Breast epithelium (tissue), 4 donors: ENCODE measurements at regions not wholly inside any gene's neighbourhood (a gene's known extent, or its start where the extent isn't known, plus 50 kb on each side); places are given as distances from the start of the nearest gene placed in this dataset.
A peak's percentile ranks its signal among the peaks of the same experiment; 100 is the strongest.

ENCODE experiments used
- DNase-seq, 2 donors: peaks; one replicate each; pipeline ENCODE4 v3.0.0-alpha.2; 2019; ENCODE audit warnings: low spot score in 2 of 2
- H3K27ac ChIP-seq, 2 donors: fragments of 200-600 bp; sonication (generic) in 1 of 2; one replicate each; pipeline ENCODE4 v1.5.1; 2016 to 2019; ENCODE audit warnings: mild to moderate bottlenecking in 1 of 2
- H3K27me3 ChIP-seq, 2 donors: fragments of 200-600 bp; sonication (generic) in 1 of 2; one replicate each; pipeline versions ENCODE4 v1.5.1 to v1.6.0; 2017 to 2019; ENCODE audit warnings: control low read depth in 1 of 2, mild to moderate bottlenecking in 1 of 2
- H3K36me3 ChIP-seq: fragments of 200-600 bp; one replicate; pipeline ENCODE4 v1.5.1; 2019
- H3K4me1 ChIP-seq, 2 donors: fragments of 200-600 bp; sonication (generic); one replicate each; pipeline ENCODE4 v1.5.1; 2016 to 2019; ENCODE audit warnings: control low read depth in 1 of 2
- H3K4me3 ChIP-seq, 3 donors: fragments of 200-600 bp; sonication (generic); 1 replicate in 2 of 3; 2 replicates in 1 of 3; pipeline ENCODE4 v1.5.1; 2016 to 2019; ENCODE audit warnings: mild to moderate bottlenecking in 3 of 3, moderate library complexity in 2 of 3
- H3K9me3 ChIP-seq, 2 donors: fragments of 200-600 bp; sonication (generic) in 1 of 2; one replicate each; pipeline ENCODE4 v1.5.1; 2016 to 2019; ENCODE audit warnings: control low read depth in 1 of 2
- CTCF ChIP-seq, 3 donors: fragments of 450-650 bp; IDR thresholded peaks; one replicate each; pipeline ENCODE4 v1.5.1; 2016 to 2017; ENCODE audit warnings: antibody characterized with exemption in 3 of 3, mild to moderate bottlenecking in 3 of 3, moderate library complexity in 3 of 3
- POLR2A ChIP-seq: fragments of 450-650 bp; IDR thresholded peaks from one replicate; pipeline ENCODE4 v1.6.1; 2016; ENCODE audit warnings: antibody characterized with exemption, mild to moderate bottlenecking, moderate library complexity
- POLR2AphosphoS5 ChIP-seq, 3 donors: sonication (generic); formaldehyde crosslinking; IDR thresholded peaks; one replicate each; pipeline ENCODE4 v1.6.1; 2017; ENCODE audit warnings: antibody characterized with exemption in 3 of 3
- intact Hi-C: fragments of 100-400 bp; cut with DNase I; formaldehyde crosslinking; loops from one replicate; pipeline ENCODE4 v1.15.1; 2023; ENCODE audit warnings: low total_unique reads

- intact Hi-C loops: no loop called here
- no peak for DNase-seq
- H3K4me3 ChIP-seq: no peak overlapping the region
- no peaks in the 10 kb centered on the region for H3K4me1 ChIP-seq
- TF ChIP-seq POLR2A (no peak), POLR2AphosphoS5 (IDR thresholded peaks at IDR 0.05) (no peak), CTCF (IDR thresholded peaks at IDR 0.05) (no peak)
- no peaks in the 10 kb centered on the region for H3K9me3 ChIP-seq
- no peak overlapping the region for H3K27ac ChIP-seq
- H3K36me3 ChIP-seq: no peaks in the 10 kb centered on the region
- no peaks in the 10 kb centered on the region for H3K27me3 ChIP-seq
Measured at GRCh38 chr10:58942724-58943123, 233.7 kb upstream of the PHYHIPL start.

GRCh38 chr10:58943256-58943890, 233.1 kb upstream of the PHYHIPL start:
- DNase-seq: no peak
- intact Hi-C loops: no loop called here
- peak overlapping the region in 1 of 2 donors; percentile 29 for H3K27ac ChIP-seq
- H3K4me3 ChIP-seq: no peak overlapping the region
- H3K9me3 ChIP-seq: no peaks in the 10 kb centered on the region
- TF ChIP-seq CTCF (IDR thresholded peaks at IDR 0.05): no peak
- no peak for TF ChIP-seq POLR2A
- no peak for TF ChIP-seq POLR2AphosphoS5 (IDR thresholded peaks at IDR 0.05)
- H3K36me3 ChIP-seq: no peaks in the 10 kb centered on the region
- H3K4me1 ChIP-seq: no peaks in the 10 kb centered on the region
- H3K27me3 ChIP-seq: no peaks in the 10 kb centered on the region

GRCh38 chr10:58943960-58944359, 232.5 kb upstream of the PHYHIPL start:
- peak overlapping the region in 1 of 2 donors; percentile 29 for H3K27ac ChIP-seq
- intact Hi-C loops: no loop called here
- DNase-seq: no peak
- no peaks in the 10 kb centered on the region for H3K4me1 ChIP-seq
- H3K27me3 ChIP-seq: no peaks in the 10 kb centered on the region
- H3K4me3 ChIP-seq: no peak overlapping the region
- H3K9me3 ChIP-seq: no peaks in the 10 kb centered on the region
- H3K36me3 ChIP-seq: no peaks in the 10 kb centered on the region
- TF ChIP-seq CTCF (IDR thresholded peaks at IDR 0.05) (no peak), POLR2A (no peak), POLR2AphosphoS5 (IDR thresholded peaks at IDR 0.05) (no peak)

- Histone ChIP-seq H3K9me3 (no peaks in the 10 kb centered on the region), H3K27me3 (no peaks in the 10 kb centered on the region), H3K36me3 (no peaks in the 10 kb centered on the region), H3K4me3 (no peak overlapping the region), H3K27ac (no peak overlapping the region), H3K4me1 (no peaks in the 10 kb centered on the region)
- no peak for DNase-seq
- intact Hi-C loops: no loop called here
- TF ChIP-seq CTCF (IDR thresholded peaks at IDR 0.05): no peak
- TF ChIP-seq POLR2AphosphoS5 (IDR thresholded peaks at IDR 0.05): no peak
- no peak for TF ChIP-seq POLR2A
Measured at GRCh38 chr10:58948303-58948702, 228.1 kb upstream of the PHYHIPL start.

GRCh38 chr10:58950618-58951017, 225.8 kb upstream of the PHYHIPL start:
- intact Hi-C loops: no loop called here
- Histone ChIP-seq H3K4me1 (no peaks in the 10 kb centered on the region), H3K27me3 (no peaks in the 10 kb centered on the region), H3K27ac (peak overlapping the region; percentile 69 to 75), H3K9me3 (no peaks in the 10 kb centered on the region), H3K4me3 (no peak overlapping the region), H3K36me3 (no peaks in the 10 kb centered on the region)
- DNase-seq: no peak
- TF ChIP-seq POLR2AphosphoS5 (IDR thresholded peaks at IDR 0.05) (no peak), POLR2A (no peak), CTCF (IDR thresholded peaks at IDR 0.05) (no peak)
